CD4-positive, alpha-beta T cell treated with Interleukin-4 for 4 hours (primary cell): ENCODE measurements at regions not wholly inside any gene's neighbourhood (a gene's known extent, or its start where the extent isn't known, plus 50 kb on each side); places are given as distances from the start of the nearest gene placed in this dataset.
"Not testable (repeated sequence)": the region's sequence is repeated elsewhere in the genome, so short reads cannot be mapped to it uniquely, and the experiment has no call there.

Experiments used
- DNase-seq: peaks from one replicate; pipeline ENCODE4 v3.0.0-alpha.2; 2020

- no peak for DNase-seq
Measured at GRCh38 chr7:146057958-146058357, 58.6 kb upstream of the CNTNAP2 start.

GRCh38 chr7:146054909-146055308 is 61.7 kb upstream of the CNTNAP2 start:
- no peak for DNase-seq

DNA sequence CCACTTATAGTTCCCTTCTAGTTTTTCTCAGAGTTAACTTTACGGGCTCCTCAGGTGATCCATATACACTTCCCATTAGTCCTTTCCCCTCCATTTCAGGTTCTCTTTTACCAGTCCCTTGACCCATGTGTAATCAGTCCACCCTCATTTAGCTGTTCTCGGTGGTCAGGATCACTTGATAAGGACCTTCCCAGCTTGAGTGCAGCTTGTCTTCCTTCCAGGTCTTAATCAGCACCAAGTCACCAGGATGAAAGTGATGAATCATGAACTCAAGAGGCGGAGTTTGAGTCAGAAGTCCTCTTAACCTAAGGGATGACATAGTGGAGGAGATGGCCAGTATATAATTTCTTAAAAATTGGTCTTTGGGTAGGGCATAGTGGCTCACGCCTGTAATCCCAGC is 63.1 kb upstream of the CNTNAP2 start:
- DNase-seq: no peak

DNA sequence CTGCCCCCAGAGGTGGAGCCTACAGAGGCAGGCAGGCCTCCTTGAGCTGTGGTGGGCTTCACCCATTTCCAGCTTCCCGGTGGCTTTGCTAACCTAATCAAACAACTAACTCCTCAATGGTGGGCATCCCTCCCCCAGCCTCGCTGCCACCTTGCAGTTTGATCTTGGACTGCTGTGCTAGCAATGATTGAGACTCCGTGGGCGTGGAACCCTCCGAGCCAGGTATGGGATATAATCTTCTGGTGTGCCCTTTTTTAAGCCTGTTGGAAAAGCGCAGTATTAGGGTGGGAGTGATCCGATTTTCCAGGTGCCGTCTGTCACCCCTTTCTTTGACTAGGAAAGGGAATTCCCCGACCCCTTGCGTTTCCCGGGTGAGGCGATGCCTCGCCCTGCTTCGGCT is 73.3 kb upstream of the CNTNAP2 start:
- not testable (repeated sequence) for DNase-seq

DNA sequence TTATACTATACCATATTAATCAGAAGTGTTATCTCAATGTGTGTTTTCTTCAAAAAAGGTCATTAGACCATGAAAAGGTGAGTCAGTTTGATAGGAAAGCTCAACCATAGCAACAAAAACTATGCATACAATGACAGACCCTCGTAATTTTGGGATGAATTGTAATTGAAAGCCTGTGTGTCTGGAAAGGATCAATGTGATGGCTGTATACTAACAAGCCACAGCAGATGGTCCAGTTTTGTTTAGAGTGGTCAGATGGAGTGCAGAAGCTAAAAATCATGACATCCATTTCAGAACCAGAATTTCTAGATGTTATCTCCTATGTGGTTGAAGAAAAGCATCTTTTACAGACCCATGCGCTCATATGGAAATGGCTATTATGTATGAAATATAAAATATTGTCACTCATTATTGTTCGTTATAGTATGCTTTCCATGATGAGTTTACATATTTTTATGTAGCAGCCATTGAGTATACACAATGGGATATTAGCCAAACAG is 88.3 kb upstream of the CNTNAP2 start:
- no peak for DNase-seq

DNA sequence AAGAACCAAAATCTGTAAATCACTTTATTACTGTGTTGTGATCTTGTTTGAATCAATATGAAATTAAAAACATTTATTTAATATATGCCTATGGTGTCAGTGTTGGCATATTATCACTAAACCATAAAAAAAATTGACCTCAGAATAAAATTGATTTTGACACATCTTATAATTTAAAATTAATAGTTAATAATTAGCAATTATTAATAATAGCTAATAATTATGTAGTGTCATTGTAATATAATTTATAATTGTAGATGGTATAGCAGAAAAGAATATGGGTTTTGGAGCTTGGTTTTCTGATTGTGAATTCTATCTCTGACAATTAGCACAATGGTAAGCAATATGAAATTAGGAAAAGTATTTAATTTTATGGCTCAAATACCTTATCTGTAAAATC is 89.4 kb upstream of the CNTNAP2 start:
- DNase-seq: no peak

- DNase-seq: no peak
Measured at GRCh38 chr7:146022776-146023175, 93.8 kb upstream of the CNTNAP2 start.

- DNase-seq: not testable (repeated sequence)
Measured at GRCh38 chr7:146019041-146020004, 97.3 kb upstream of the CNTNAP2 start.

DNA sequence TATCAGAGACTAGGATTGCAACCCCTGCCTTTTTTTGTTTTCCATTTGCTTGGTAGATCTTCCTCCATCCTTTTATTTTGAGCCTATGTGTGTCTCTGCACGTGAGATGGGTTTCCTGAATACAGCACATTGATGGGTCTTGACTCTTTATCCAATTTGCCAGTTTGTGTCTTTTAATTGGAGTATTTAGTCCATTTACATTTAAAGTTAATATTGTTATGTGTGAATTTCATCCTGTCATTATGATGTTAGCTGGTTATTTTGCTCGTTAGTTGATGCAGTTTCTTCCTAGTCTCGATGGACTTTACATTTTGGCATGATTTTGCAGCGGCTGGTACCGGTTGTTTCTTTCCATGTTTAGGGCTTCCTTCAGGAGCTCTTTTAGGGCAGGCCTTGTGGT is 99.2 kb upstream of the CNTNAP2 start:
- not testable (repeated sequence) for DNase-seq

GRCh38 chr7:146014154-146014553 is 102.4 kb upstream of the CNTNAP2 start:
- not testable (repeated sequence) for DNase-seq

DNA sequence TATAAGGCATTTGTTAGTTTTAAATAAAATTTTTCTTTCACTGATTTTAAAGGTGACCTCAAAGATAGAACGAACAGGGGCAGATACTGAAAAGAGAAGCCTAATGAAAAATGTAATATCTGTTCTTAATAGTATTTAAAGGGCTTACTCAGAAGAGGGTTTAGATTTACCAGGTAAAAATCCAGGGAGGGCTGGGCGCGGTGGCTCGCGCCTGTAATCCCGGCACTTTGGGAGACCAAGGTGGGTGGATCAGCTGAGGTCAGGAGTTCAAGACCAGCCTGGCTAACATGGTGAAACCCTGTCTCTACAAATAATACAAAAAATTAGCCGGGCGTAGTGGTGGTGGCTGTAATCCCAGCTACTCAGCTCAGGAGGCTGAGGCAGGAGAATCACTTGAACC is 108.3 kb upstream of the CNTNAP2 start:
- DNase-seq: no peak

- no peak for DNase-seq
Measured at GRCh38 chr7:146004805-146005204, 111.8 kb upstream of the CNTNAP2 start.

- no peak for DNase-seq
Measured at GRCh38 chr7:146002431-146003078, 114.0 kb upstream of the CNTNAP2 start.

DNA sequence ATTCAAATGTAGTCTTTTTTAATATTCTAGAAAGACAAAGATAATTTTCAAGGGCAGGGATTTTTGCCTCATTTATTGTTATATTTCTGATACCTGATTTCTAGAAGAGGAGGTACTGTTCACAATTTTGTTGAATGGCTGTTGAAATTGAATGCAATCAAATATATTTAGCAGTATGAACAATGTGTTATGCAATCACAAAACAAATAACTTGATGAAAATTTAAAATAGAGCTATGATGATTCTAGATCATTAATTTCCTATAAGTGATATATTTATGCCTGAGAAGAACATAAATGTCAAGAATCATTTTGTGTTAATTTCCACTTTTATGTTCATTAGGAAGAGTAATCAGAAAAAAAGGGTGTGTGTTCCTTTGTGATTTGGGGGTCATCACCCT is 114.6 kb upstream of the CNTNAP2 start:
- DNase-seq: no peak

- DNase-seq: no peak
Measured at GRCh38 chr7:146000882-146001281, 115.7 kb upstream of the CNTNAP2 start.

DNA sequence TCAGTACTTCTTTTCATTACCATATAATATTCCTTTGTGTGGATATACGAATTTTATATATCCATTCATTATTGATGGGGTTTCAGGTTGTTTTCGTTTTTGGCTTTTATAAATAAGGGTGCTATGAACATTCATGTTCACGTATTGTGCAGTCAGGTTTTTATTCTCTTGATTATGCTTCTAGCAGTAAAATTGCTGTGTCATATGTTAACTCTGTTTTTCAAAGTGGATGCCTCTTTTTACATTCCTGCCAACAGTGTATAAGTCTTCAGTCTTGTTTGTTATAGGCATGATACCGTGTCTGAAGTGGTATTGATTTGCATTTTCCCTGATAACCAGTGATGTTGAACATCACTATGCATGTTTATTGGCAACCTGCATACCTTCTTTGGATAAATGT is 127.1 kb upstream of the CNTNAP2 start:
- DNase-seq: no peak

DNA sequence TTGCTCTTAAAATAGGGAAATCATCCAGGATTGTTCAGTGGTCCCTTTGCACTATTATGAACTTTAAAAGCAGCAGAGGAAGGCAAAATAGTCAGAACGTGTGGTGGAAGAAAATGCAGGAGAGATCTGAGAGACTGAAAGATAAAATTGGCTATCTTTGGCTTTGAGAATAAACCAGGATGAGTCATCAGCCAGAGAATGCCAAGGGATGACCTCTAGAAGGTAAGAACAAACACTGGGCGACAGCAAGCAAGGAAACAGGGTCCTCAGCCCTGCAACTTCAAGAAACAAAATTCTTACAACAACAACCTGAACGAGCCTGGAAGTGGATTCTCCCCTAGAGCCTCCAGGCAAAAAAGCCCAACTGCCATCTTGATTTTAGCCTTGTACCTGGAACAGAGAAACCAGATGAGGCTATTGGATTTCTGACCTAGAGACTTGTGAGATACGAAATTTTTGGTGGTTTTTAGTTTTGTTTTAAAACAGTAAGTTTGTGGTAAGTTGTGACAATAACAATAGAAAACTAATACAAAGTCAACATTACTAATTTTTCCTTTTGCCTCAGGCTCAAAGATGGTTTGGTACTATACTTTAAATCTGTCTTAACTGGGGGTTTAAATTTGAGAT is 130.2 kb upstream of the CNTNAP2 start:
- DNase-seq: no peak

- DNase-seq: no peak
Measured at GRCh38 chr7:145978769-145979168, 137.8 kb upstream of the CNTNAP2 start.

- DNase-seq: no peak
Measured at GRCh38 chr7:145959981-145960380, 156.6 kb upstream of the CNTNAP2 start.

DNA sequence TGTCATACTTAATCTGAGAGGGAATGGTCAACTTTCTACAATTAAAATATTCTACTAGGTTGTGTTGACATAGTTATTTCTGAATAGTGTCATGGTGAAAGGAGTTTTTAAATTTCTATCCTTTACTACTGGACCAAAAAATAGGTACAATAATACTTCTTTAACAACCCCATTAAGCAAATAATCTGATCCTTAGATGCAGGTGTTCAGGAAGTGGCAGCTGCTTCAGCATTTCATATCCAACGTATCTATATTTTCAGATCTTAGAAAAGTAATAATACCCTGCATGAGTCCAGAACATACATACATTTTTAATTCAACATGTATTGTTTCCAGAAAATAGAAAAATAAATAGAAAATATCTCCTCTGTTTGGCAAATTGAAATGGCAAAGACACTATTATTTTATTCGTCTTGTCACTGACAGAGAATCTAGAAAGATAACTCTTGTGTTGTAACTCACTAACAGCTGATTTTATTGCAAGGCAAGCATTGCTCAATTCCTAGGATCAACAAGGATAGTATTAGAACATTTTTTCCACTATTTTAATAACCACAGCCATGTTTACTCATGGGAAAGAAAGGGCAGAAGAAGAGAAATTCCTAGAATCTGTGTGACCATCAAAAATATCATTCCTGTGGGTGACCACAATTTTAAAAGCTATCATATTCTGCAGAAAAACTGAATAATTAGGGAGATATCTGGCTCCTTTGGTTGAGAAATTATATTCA is 159.3 kb upstream of the CNTNAP2 start:
- DNase-seq: no peak

- DNase-seq: no peak
Measured at GRCh38 chr7:145951566-145951965, 165.0 kb upstream of the CNTNAP2 start.

DNA sequence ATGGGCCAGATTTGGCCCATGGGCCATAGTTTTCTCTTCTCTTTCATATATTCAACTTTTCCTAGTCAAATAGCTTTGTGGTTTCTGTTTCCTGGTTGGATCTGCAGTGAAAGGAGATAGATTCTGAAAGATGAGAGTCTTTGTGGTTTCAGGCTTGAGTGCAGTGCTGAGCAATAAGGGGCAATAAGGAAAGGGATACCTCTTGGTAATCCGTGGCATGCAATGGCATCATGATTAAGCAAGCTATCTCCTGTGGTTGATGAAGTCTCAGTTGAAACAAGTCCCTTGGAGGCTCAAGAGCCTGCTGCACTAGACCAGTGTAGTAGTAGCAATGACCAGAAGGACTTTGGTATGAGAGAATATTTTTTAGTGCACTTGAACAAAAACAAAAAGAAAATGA is 187.7 kb upstream of the CNTNAP2 start:
- DNase-seq: no peak

DNA sequence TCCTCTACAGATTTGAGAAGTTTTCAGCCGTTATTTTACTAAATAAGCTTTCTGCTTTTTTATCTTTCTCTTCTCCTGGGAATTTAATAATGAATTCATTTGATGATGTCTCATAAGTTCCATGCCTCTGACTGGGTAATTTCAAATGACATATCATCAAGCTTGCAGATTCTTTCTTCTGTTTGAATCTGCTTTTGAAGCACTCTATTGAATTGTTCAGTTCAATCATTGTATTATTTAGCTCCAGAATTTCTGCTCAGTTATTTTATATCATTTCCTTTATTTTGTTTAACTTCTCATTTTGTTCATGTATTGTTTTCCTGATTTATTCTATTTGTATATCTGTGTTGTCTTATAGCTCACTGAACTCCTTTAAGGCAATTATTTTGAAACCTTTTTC is 196.9 kb upstream of the CNTNAP2 start:
- no peak for DNase-seq
